HT1080 (cell line): ENCODE measurements at regions not wholly inside any gene's neighbourhood (a gene's known extent, or its start where the extent isn't known, plus 50 kb on each side); places are given as distances from the start of the nearest gene placed in this dataset.

Experiments
- DNase-seq: peaks from one replicate; pipeline ENCODE4 v3.0.0-alpha.2; 2015; ENCODE audit warnings: low read depth

- no peak for DNase-seq
Observed at GRCh38 chr1:219773775-219774174, 154.6 kb downstream of the SLC30A10 start.

GRCh38 chr1:219773110-219773509, 155.2 kb downstream of the SLC30A10 start:
- no peak for DNase-seq

GRCh38 chr1:219772265-219773036, 155.9 kb downstream of the SLC30A10 start:
- peak; percentile 56 for DNase-seq

GRCh38 chr1:219771080-219771479, 157.3 kb downstream of the SLC30A10 start:
- DNase-seq = peak; percentile 100

DNA sequence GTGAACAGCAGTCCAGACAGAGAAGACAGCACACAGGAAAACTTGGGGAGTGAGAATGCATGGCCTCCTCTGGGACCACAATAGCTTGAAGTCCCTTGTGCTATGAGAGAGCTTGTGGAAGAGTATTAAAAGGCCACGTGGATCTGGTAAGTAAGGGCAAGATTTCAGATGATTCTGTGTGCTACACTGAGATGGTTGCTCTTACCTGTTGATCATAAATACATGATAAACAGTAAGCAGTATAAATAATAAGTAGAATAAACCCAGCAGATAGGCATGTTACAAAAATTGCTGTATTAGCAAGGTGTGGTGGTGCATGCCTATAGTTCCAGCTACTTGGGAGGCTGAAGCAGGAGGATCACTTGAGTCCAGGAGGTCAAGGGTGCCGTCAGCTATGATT, 150.4 kb upstream of the ZC3H11B start:
- no peak for DNase-seq

DNA sequence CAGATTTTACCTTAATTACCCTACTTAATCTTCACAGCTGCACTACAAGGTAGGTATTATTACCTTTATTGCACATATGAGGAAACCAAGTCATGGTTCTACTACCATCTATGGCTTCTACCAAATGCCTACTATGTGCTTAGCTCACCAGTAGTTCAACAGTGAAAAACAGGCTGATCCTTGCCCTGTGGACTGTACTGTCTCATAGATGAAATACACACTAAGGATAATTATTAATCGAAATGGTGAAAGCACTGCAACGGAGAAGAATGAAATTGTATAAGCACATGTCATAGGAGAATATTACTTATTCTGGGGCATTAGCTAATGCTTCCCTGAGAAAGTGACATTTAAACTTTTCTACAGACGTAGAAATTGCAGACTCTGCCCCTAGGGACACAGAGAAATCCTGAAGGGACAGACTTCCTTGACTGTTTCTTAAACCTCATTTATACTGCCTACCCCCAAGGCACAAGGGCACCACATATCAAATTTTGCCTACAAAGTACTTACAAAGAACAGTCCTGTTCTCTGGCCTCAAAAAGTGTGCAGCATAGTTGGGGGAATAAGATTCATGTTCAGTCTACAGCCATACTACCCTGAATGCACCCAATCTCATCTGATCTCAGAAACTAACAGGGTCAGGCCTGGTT, 148.4 kb upstream of the ZC3H11B start:
- no peak for DNase-seq

GRCh38 chr1:219759095-219759494, 146.2 kb upstream of the ZC3H11B start:
- no peak for DNase-seq

DNA sequence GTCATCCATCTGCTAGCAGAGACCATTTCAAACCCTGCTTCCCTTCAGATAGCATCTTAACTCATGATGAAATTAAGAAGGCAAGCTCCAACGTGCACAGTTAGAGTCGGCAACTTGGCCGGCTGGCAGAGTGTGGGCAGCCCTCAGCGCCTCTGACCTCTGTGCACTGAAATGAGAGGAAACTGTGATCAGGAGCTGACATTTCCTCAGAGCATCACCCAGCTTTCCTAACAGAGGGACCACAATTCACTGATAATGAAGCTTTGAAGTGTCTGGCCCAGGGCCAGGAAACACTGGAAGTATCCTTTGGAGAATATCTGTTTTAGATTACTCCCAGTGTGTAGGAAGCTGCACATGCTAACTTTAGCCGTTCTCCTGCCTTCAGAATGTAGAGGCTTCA, 145.0 kb upstream of the ZC3H11B start:
- DNase-seq = no peak

GRCh38 chr1:219755234-219755633, 142.3 kb upstream of the ZC3H11B start:
- no peak for DNase-seq

DNA sequence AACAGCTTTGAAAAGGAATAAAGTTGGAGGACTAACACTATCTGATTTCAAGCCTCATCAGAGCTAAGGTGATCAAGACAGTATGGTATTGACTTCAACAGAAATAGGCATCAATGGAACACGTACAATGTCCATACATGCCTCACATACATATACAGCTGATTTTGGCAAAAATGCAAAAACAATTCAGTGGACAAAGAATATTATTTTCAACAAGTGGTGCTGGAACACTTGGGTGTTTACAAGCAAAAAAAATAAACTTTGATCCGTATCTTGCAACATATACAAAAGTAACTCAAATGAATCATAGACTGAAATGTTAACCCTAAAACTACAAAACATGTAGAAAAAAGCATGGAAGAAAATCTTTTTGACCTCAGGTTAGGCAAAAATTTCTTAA, 141.9 kb upstream of the ZC3H11B start:
- DNase-seq = no peak

- no peak for DNase-seq
Observed at GRCh38 chr1:219753914-219754313, 141.0 kb upstream of the ZC3H11B start.

DNA sequence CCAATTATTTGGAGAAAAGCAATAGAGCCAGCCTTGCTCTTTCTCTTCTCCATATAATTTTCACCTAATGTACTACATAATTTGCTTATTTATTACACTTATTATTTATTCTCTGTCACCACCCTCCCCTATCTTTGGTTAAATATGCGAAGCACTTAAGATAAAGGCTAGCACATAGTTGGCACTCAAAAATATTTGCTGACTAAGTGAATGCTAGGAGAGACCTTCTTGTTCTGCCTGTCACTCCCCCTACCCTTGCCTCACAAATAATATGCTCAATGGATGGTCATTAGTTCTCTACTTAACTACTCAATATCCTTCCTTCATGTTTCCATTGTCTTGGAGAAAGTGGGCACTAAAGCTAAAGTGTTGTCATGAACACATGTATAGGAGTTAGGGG, 139.7 kb upstream of the ZC3H11B start:
- no peak for DNase-seq

DNA sequence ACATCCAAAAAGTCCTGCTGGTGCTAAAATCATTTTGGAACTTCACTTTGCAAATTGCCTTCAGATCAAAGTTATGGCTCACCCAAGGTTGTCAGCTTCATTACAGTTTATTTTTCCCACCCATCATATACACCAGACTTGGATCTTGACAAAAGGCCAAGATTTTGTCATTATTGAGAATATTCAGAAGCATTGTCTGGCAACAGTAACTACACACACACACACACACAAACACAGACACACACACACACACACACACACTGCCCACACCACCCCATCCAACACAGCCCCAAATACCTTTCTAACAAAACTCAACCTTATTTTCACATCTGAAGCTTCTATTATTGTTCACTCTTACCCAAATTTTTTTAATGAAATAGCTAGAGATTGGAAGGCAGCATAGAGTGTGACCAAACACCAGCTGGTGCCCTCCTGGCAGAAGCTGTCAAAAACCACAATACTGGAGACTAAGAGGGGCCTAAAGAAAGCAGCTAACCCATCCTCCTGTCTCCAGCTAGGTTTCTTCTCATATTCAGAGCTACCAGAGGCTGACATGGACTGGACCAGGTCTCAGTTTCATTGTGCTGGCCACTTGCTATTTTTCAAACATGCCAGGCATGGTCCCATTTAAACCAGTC, 139.1 kb upstream of the ZC3H11B start:
- DNase-seq = no peak

DNA sequence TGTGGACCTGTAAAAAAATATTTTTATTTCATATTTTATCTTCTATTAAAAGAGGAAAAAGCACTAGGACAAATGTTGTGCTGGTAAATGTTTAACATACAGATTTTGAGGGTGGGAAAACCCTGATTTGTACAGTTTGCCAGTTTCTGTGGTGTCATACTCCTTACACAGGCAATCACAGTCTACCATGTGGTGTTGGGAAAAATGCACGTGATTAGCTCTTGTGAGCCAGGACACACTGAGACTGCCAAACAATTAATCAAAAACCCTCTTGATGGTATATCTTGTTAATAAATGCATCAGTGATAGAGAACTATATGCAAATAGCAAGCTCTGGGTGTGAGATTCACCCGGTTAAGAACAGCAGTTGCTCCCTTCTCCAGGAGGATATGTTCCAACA, 136.5 kb upstream of the ZC3H11B start:
- DNase-seq = no peak

DNA sequence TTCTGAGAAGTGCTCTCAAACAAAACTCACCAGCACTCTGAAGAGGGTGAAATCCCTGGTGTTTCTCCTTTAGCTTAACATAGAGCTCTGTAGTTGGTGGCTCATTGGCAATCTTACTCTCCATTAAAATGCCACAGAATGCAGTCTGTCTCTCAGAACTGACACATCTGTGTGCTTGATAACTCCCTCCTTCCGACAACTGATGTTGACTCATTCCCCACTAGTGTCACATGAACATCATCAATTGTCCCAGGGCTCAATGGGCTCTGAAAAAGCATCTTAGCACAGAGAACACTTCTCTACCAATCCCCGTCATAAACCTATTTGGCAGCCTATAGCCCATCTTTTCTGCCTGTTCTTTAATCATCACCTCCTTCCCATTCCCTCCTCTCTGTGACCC, 133.2 kb upstream of the ZC3H11B start:
- DNase-seq = no peak

- no peak for DNase-seq
Observed at GRCh38 chr1:219744652-219745469, 132.0 kb upstream of the ZC3H11B start.

DNA sequence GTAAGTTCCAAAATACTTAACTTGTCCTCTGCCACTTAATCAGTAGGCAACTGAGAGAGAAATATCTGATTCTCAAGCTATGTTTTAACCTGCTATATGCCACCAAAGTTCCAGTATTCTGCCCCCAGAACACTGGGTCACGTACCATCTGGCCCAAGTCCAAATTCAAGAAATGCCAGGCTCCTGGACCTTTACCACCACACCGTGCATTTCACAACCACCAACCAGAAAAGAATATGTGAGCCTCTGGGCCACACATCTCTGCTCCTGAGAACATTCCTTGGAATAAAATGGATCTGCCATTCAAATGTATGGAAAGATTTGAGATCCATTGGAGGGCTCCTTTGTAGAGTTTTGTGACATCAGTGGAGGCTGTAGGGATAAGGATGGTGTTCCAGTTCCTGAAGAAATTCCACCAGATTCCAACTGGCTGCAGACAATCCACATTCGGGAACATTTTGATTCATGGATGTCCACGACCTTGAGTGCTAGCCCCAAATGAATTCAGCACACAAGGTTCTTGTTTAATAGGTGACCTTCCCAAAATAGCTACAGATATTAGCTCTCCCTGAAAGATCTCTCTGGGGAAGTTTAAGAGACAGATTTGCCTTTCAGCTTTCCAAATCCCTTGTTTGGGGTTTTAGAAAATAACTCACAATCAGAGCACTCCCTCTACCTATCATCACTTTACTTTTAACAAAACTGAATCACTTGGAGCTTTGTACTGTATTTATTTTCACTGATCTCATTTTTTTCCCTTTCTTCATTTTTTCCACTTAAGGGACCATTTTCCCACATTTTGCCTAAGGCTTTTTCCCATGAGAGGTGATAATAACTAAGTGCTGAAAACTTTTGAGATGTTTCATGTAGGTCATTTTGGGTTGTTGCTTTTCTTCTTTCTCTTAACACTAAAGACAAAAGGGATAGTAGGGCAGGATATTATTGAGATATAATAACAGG, 128.4 kb upstream of the ZC3H11B start:
- DNase-seq = no peak

DNA sequence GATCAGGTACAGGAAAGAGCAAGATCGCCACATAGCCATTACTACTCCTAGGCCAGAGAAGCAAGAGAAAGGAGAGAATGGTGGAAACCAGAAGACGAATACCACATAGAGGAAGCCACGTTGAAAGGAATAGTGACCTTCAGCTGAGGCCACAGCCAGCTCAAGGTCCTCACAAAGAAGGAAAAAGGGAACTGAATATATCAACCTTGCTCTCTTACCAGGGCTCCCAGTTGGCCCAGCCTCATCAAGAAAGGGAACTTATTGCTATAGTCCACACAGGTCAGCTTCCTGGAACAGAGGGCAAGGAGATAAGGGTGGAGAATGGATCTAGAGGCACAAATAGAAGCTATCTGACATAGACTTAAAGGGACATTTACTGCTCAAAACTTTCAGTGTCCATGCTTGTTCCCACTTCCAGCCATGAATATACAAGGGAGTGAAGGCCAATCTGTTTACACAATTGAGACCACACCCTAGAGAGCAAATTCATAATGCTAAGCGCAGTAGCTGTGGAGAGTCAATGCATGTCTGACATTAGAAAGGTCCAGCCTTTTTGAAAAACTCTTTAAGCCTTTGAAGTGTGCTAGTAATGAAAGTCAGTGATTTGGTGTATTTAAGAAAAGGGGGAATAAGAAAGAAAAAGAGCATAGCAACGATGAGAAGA, 120.7 kb upstream of the ZC3H11B start:
- DNase-seq = no peak

DNA sequence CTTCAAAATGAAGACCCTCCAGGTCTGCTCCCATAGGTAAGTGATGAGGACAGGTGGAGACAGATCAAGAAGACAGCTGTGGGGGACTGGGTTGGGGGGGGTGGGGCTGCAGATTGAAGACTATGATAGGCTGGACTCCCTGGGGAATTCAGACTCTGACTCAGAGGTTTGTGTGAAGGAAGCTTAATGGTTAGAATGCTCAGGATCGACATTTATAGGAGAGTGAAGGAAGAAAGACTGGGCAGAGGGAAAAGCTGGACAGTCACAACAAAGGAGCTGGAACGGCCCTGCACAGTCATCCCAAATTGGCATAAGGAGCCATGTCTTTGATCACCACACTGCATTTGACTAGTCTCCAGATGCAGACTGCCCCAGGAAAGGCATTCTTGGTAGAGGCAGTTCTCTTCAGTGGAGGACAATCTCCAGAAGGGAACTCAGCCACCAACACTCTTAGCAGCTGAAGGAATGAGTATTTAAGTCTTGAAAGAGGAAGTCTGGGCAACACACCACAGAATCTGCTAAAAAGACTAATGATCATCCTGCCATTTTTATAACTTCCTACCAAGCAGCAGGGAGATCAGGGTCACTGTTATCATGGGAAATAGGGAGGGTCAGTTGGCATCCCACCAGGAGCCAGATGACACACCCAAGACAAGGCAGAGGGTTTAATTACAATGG, 120.0 kb upstream of the ZC3H11B start:
- DNase-seq = no peak
